K562 (cell line): ENCODE measurements at regions not wholly inside any gene's neighbourhood (a gene's known extent, or its start where the extent isn't known, plus 50 kb on each side); places are given as distances from the start of the nearest gene placed in this dataset.
"Not testable (repeated sequence)": the region's sequence is repeated elsewhere in the genome, so short reads cannot be mapped to it uniquely, and the experiment has no call there.

ENCODE experiments used
- CEBPB ChIP-seq: fragments of 450-650 bp; IDR thresholded peaks from 2 replicates; pipeline ENCODE4 v1.6.1; 2016; ENCODE audit warnings: missing genetic modification characterization, missing compliant biosample characterization
- EP300 ChIP-seq: IDR thresholded peaks from 2 replicates; pipeline ENCODE4 v1.6.1; 2012; ENCODE audit warnings: low read length, improper control_type of control experiment
- FOXK2 ChIP-seq, 2 experiments: fragments of 450-650 bp; IDR thresholded peaks in 1 of 2; conservative IDR thresholded peaks in 1 of 2; 2 replicates each; pipeline ENCODE4 v1.6.1; 2016; ENCODE audit warnings: low read depth in 2 of 2, mild to moderate bottlenecking in 1 of 2
- FOXM1 ChIP-seq, 2 experiments: fragments of 450-650 bp in 1 of 2; sonication (generic) in 1 of 2; formaldehyde crosslinking in 1 of 2; IDR thresholded peaks; 2 replicates each; pipeline versions ENCODE4 v1.6.1 to v1.9.0; 2017 to 2022; ENCODE audit warnings: low read depth in 2 of 2, mild to moderate bottlenecking in 2 of 2, missing genetic modification reagents in 1 of 2, moderate library complexity in 1 of 2
- HCFC1 ChIP-seq: IDR thresholded peaks from 2 replicates; pipeline ENCODE4 v1.6.1; 2012; ENCODE audit warnings: low read depth, low read length, improper control_type of control experiment
- HLTF ChIP-seq: fragments of 450-650 bp; IDR thresholded peaks from 2 replicates; pipeline ENCODE4 v1.6.1; 2016
- JUND ChIP-seq, 2 experiments: IDR thresholded peaks; 2 replicates in 1 of 2; 3 replicates in 1 of 2; pipeline ENCODE4 v1.6.1; 2011; ENCODE audit warnings: borderline replicate concordance in 2 of 2, low read depth in 2 of 2, low read length in 2 of 2, improper control_type of control experiment in 1 of 2, missing biosample characterization in 1 of 2, missing genetic modification characterization in 1 of 2, missing genetic modification reagents in 1 of 2
- KDM1A ChIP-seq, 2 experiments: fragments of 450-650 bp; IDR thresholded peaks; 2 replicates each; pipeline ENCODE4 v1.6.1; 2016; ENCODE audit warnings: mild to moderate bottlenecking in 2 of 2
- TEAD2 ChIP-seq: fragments of 450-650 bp; IDR thresholded peaks from 2 replicates; pipeline ENCODE4 v1.6.1; 2016; ENCODE audit warnings: missing genetic modification characterization, control low read depth, missing compliant biosample characterization
- ZFX ChIP-seq: sonication (generic); formaldehyde crosslinking; IDR thresholded peaks from 2 replicates; pipeline ENCODE4 v1.8.0; 2022; ENCODE audit warnings: mild to moderate bottlenecking, missing genetic modification reagents, moderate library complexity
- ZNF780A ChIP-seq: fragments of 250-450 bp; sonication (Bioruptor Pico); IDR thresholded peaks from 2 replicates; pipeline ENCODE4 v1.5.0; 2021; ENCODE audit warnings: mild to moderate bottlenecking
- ZZZ3 ChIP-seq: fragments of 450-650 bp; IDR thresholded peaks from 2 replicates; pipeline ENCODE4 v1.6.1; 2016; ENCODE audit warnings: antibody characterized with exemption, mild to moderate bottlenecking, moderate library complexity
- TF ChIP-seq, protein P1 (sequence below): sonication (generic); formaldehyde crosslinking; IDR thresholded peaks from 2 replicates; pipeline ENCODE4 v1.8.0; 2022; ENCODE audit warnings: mild to moderate bottlenecking, missing genetic modification reagents
- TF ChIP-seq, protein P2 (sequence below), 3 experiments: IDR thresholded peaks in 2 of 3; conservative IDR thresholded peaks in 1 of 3; 2 replicates each; pipeline ENCODE4 v1.5.1; 2011 to 2012; ENCODE audit warnings: low read length in 3 of 3, mild to moderate bottlenecking in 3 of 3, control low read depth in 2 of 3, improper control_type of control experiment in 1 of 3, inconsistent platforms in 1 of 3, low read depth in 1 of 3, mixed read lengths in 1 of 3, moderate library complexity in 1 of 3; ENCODE audit not compliant: insufficient read depth in 2 of 3

DNA sequence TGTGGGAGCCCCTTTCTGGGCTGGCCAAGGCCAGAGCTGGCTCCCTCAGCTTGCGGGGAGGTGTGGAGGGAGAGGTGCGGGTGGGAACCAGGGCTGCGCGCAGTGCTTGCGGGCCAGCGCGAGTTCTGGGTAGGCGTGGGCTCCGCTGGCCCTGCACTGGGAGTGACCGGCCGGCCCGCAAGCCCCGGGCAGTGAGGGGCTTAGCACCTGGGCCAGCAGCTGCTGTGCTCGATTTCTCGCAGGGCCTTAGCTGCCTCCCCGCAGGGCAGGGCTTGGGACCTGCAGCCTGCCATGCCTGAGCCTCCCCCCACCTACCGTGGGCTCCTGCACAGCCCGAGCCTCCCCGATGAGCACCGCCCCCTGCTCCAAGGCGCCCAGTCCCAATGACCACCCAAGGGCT lies 56.0 kb upstream of the CACNA2D1 start:
- not testable (repeated sequence) for TF ChIP-seq HCFC1; TEAD2; KDM1A (IDR thresholded peaks at IDR 0.05); ZZZ3; FOXM1 (IDR thresholded peaks at IDR 0.05; ENCODE audit: low read depth); FOXM1 (CRISPR knock-in tag; IDR thresholded peaks at IDR 0.05; ENCODE audit: low read depth); JUND (IDR thresholded peaks at IDR 0.05; ENCODE audit: borderline replicate concordance, low read depth, low read length); JUND (tag; IDR thresholded peaks at IDR 0.05; ENCODE audit: borderline replicate concordance, low read depth, low read length); ZNF780A (CRISPR knock-in tag); CEBPB (tag); HLTF; FOXK2 (conservative IDR thresholded peaks at IDR 0.05 in 1 of 2, IDR thresholded peaks at IDR 0.05 in 1 of 2; ENCODE audit: low read depth in 2 of 2); EP300; ZFX (CRISPR knock-in tag)
- TF ChIP-seq, protein P1, sequence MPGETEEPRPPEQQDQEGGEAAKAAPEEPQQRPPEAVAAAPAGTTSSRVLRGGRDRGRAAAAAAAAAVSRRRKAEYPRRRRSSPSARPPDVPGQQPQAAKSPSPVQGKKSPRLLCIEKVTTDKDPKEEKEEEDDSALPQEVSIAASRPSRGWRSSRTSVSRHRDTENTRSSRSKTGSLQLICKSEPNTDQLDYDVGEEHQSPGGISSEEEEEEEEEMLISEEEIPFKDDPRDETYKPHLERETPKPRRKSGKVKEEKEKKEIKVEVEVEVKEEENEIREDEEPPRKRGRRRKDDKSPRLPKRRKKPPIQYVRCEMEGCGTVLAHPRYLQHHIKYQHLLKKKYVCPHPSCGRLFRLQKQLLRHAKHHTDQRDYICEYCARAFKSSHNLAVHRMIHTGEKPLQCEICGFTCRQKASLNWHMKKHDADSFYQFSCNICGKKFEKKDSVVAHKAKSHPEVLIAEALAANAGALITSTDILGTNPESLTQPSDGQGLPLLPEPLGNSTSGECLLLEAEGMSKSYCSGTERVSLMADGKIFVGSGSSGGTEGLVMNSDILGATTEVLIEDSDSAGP (CRISPR knock-in tag) = not testable (repeated sequence)
- TF ChIP-seq, protein P2, sequence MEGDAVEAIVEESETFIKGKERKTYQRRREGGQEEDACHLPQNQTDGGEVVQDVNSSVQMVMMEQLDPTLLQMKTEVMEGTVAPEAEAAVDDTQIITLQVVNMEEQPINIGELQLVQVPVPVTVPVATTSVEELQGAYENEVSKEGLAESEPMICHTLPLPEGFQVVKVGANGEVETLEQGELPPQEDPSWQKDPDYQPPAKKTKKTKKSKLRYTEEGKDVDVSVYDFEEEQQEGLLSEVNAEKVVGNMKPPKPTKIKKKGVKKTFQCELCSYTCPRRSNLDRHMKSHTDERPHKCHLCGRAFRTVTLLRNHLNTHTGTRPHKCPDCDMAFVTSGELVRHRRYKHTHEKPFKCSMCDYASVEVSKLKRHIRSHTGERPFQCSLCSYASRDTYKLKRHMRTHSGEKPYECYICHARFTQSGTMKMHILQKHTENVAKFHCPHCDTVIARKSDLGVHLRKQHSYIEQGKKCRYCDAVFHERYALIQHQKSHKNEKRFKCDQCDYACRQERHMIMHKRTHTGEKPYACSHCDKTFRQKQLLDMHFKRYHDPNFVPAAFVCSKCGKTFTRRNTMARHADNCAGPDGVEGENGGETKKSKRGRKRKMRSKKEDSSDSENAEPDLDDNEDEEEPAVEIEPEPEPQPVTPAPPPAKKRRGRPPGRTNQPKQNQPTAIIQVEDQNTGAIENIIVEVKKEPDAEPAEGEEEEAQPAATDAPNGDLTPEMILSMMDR (IDR thresholded peaks at IDR 0.05 in 2 of 3, conservative IDR thresholded peaks at IDR 0.05 in 1 of 3; ENCODE audit: insufficient read depth in 2 of 3, low read depth in 1 of 3, low read length in 3 of 3) = not testable (repeated sequence)
